Jurkat, Clone E6-1 (cell line): ENCODE measurements at regions not wholly inside any gene's neighbourhood (a gene's known extent, or its start where the extent isn't known, plus 50 kb on each side); places are given as distances from the start of the nearest gene placed in this dataset.

Experiments
- DNase-seq: peaks from one replicate; pipeline ENCODE4 v3.0.0-alpha.2; 2011; ENCODE audit warnings: low read depth, low spot score
- H3K4me3 ChIP-seq: 2 replicates; pipeline ENCODE4 v1.5.1; 2011; ENCODE audit warnings: mild to moderate bottlenecking, low read length, control low read depth, moderate library complexity

DNA sequence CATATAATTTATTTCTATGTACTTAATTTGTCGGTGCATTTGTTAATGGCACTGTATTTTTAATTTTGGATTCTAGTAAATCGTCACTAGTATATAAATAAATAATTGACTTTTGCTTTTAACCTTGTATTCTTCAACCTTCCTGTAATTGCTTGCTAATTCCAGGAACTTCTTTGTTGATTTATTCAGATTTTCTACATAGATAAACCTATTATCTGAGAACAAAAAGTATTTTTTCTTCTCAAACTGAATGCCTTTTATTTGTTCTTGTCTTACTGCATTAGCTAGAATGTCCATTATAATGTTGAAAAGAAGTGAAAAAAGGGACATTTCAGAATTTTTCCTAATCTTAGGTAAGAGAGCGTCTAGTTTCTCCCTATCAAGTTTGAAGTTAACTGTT is 839.1 kb downstream of the SH3BGRL start:
- H3K4me3 ChIP-seq: no peak overlapping the region
- DNase-seq: no peak

DNA sequence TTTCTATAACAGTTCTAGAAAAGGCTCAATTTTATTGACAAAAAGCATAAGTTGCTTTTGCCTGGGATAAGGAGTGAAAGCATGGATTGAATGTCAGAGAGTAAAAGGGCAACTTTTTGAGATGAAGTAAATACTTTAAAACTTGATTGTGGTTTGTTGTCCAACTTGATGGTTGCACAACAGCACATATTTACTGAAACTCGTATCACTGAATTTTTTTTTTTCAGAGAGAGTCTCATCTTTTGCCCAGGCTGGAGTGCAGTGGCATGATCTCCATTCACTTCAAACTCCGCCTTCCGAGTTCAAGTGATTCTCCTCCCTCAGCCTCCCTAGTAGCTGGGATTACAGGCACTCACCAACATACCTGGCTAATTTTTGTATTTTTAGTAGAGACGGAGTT is 856.8 kb downstream of the SH3BGRL start:
- H3K4me3 ChIP-seq: no peak overlapping the region
- DNase-seq: no peak

DNA sequence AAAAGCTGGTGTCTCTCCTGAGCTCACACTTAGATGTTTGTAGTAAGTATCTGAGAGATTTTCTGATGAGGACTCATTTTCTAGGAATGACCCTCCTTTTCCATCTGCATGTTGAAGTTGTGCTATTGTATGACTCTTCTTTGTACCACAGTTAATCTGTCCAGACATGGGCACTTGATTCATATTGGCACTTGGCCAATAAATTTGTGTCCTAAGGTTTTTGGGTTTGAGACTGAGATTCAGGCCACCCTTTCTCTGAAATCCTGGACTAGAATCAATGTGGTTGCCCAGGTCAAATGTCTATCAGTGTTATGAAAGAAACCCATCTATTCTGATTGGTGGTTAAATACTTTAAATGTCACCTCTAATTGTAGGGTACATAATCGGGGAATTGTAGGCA is 869.0 kb downstream of the SH3BGRL start:
- no peak for DNase-seq
- no peak overlapping the region for H3K4me3 ChIP-seq

DNA sequence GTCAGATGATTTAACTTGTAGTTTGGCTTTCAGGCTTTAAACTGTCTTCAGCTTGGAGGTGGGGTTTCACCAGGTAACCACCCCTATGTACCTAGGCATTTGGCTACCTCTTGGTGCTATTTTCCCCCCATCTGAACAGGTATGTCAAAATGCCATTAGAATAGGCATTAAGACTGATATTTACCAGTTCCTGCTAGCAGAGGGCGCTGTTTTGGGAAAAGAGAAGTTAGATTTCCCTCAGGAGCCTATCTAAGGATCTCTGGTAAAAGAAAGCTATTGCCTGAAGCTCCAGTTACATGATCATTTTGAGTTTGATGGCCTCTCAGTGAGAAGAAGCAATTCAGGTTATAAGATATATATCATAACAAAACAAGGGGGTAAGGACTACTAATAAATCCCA is 879.1 kb downstream of the SH3BGRL start:
- no peak overlapping the region for H3K4me3 ChIP-seq
- no peak for DNase-seq

DNA sequence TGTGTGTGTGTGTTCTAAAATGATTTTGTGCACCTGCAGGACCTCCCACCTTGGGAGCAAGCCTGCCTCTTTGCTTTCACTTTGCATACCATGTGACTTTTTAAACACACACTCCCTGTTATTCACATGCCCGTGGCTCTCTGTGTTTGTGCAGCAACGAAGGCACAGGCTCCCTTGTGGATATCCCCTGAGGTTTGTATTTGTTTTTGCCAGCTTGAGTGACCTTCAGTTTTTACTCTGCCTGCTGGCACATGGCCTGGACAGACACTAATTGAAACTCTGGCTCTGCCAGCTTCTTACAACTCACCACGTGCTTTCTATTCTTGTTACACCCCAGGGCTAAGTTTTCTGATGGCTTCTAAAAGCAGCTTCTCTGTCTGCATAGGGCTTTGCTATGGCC is 885.8 kb downstream of the SH3BGRL start:
- H3K4me3 ChIP-seq: no peak overlapping the region
- DNase-seq: no peak

DNA sequence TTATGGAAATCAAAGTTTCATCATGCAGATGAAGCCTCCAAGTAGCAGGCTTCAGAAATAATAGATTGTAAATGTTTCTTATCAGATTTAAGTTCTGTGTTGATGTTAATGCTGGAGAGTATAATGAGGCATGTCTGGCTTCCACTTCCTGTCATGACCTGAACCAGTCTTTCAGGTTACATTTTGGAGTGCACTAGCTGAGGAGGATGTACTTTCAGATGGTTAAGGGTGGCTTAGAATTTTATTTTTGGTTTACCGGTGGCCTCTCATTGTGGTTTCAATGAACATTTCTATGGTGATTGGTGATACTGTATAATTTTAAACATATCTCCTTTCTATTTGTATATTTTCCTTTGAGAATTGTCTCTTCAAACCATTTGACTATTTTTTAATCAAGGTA is 890.4 kb downstream of the SH3BGRL start:
- DNase-seq: peak; percentile 34
- H3K4me3 ChIP-seq: no peak overlapping the region

DNA sequence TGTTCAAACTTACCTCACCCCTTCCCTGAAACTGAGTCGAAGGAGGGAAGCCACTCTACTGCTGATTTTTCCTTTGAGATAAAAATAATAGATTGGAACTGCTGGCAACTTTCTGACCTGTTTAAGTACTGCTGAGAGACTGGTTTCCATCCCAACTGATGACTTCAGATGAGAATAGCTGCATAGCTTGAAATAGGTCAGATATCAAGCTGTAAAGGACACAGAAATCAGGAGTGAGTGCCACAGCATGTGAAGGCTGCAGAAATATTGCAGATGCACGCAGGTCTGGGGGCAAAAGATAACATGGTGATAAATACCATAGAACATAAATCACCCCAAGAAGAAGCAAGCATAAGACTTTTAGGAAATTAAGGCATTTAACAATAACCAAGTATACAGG is 923.2 kb downstream of the SH3BGRL start:
- no peak for DNase-seq
- no peak overlapping the region for H3K4me3 ChIP-seq

DNA sequence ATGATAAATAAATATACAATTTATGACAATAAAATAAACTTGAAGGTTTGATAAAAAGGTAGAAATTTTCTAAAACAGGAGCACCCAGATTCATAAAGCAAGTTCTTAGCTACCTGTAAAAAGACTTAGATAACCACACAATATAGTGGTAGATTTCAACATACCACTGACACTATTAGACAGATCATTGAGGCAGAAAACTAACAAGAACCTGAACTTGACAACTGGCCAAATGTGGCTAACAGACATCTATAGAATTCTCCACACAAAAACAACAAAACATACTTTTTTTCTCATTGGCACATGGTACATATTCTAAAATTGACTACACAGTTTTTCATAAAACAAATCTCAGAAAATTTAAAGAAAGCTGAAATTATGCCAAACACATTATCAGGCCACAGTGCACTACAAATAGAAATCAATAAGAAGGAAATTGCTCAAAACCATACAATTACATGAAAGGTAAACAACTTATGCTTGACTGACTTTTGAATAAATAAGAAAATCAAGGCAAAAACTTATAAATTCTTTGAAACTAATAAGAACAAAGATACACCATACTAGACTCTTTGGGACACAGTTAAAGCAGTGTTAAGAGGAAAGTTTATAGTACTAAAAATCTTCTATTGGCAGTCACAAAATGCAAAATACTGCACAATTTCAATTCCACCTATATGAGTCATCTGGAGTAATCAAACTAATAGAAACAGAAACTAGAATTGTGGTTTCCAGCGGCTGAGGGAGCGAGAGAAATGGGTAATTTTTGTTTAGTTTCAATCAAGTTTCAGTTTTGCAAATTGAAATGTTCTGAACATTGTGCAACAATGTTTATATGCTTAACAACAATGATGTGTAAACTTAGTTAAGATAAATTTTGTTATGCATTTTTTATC is 925.6 kb downstream of the SH3BGRL start:
- no peak overlapping the region for H3K4me3 ChIP-seq

DNA sequence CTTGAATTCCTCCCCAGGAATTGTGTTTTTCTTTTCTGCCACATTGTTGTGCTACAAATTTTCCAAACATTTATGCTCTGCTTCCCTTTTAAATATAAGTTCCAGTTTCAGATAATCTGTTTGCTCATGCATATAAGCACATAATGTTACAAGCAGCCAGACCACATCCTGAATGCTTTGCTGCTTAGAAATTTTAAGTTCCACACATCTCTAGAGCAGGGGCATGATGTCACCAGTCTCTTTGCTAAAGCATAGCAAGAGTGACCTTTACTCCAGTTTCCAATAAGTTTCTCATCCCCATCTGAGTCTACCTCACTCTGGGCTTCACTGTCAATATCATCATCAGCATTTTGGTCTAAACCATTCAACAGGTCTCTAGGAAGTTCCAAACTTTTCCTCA is 932.5 kb downstream of the SH3BGRL start:
- no peak for DNase-seq
- no peak overlapping the region for H3K4me3 ChIP-seq

More for the DNA sequence above, 925.6 kb downstream of the SH3BGRL start:
- DNase-seq: no peak

DNA sequence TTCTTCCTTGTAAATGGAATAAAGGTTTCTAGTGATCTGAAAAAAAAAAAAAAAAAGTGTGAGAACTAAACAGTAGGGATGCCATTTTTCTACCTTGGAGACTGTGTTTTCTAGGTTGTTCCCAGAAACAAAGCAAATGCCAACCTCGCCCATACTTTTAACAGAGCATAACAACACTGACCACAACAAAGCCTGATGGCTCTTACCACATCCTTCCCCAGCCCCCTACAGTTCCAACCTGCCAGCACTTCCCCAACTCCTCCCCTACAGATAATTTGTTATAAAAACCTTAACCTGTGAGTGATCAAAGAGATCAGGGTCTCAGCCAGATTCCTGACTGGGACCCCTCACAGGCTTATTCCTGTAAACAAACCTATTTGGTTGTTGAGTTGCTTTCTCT is 940.0 kb downstream of the SH3BGRL start:
- H3K4me3 ChIP-seq: no peak overlapping the region
- DNase-seq: peak; percentile 93

DNA sequence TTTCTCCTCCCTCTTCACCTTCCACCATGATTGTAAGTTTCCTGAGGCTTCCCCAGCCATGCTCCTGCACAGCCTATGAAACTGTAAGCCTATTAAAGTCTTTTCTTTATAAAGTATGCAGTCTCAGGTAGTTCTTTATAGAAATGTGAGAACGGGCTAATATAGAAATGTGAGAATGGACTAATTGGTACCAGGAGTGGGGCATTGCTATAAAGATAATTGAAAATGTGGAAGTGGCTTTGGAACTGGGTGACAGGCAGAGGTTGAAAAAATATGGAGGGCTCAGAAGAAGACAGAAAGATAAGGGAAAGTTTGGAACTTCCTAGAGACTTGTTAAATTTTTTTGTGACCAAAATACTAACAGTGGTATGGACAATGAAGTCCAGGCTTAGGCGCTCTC is 959.3 kb downstream of the SH3BGRL start:
- no peak overlapping the region for H3K4me3 ChIP-seq
- no peak for DNase-seq

DNA sequence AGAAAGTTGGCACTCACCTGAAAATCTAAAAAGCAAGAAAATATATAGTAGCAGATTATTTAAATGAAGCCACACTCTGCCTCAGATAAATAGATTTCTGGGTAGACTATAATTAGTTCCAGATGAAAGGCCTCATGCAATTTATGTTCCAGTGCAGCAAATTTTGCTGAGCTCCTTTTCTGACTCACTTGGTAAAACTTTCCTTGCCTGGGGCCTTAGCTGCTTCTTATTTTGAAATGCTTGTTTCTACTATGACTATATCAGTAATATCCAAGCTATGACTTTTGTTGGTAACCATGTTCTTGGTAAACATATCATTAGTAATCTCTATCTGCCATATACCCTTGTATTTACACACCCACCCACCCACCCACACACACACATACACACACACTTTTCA is 961.8 kb downstream of the SH3BGRL start:
- DNase-seq: no peak
- no peak overlapping the region for H3K4me3 ChIP-seq

DNA sequence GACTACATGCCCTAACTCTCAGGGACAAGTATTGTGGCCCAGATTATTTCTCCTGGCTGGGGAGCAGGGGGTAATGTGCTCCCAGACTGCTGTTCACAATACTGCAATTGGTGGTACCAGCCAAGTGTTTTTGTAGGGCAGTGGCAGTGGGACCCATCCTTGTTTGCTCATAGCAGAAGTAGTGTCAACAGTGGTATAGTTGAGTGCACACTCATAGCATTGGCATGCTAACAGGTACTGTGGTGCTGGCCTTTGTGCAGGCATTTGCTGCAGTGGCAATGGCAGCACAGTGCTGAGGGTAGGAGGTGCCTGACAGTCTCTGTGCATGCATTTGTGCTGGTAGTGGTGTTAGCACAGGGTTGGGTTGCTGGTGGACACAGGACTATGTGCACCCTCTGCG is 995.0 kb downstream of the SH3BGRL start:
- DNase-seq: no peak
- H3K4me3 ChIP-seq: no peak overlapping the region

DNA sequence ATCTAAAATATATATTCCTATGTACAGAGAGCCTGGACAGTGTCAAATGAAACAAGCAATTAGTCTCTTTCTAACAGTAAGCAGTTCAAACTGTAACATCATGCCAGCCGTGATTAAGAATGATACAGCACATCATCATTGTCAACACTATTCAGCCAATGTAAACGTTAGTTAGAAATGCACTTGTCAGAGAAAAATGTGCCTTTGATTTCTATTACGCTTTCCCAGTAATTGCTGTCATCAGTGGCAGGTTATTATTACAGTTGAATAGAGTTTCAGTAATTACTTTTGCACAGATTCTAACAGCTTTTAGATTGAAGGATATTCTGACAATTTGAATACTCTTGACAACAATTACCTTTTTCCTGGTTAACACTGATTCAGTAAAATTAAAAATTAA is 1007.1 kb downstream of the SH3BGRL start:
- no peak overlapping the region for H3K4me3 ChIP-seq
- DNase-seq: no peak

DNA sequence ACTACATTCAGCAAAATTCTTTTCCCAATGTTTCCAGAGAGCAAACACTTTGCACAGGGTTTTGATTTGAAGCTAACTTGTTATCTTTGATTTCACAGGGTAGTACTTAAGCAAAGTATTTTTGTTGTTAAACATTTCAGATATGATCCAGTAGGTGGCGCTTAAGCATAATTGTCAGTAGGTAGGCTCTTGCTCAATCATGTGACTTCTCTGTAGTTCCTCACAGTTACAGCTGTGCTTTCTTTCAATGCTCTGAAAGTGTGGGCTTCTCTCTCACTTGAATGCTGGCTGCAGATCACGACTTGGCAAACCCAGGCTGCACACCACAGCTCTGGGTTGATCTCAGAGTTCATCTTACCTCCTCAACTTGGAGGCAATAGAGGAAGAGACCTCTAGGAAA is 1016.5 kb downstream of the SH3BGRL start:
- DNase-seq: peak; percentile 79
- no peak overlapping the region for H3K4me3 ChIP-seq

DNA sequence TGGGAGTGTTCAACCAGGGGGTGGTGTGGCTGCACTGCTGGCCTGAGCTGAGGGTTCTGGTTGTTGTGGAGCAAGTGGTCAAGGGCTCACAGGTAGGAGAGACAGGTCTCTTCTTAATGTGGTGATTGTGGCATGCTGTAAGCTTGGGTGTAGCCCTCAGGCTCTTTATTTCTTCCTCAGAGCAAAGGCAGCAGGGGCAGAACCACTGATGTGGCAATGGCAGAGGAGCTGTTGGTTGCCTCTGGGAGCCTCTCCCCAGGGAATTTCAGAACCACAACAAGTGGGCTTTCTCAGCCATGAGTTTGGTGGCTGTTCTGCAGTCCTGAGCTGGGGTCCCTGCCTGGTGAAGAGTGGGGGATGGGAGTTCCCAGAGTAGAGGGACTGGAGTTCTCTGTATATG is 1017.2 kb downstream of the SH3BGRL start:
- no peak for DNase-seq
- H3K4me3 ChIP-seq: no peak overlapping the region

DNA sequence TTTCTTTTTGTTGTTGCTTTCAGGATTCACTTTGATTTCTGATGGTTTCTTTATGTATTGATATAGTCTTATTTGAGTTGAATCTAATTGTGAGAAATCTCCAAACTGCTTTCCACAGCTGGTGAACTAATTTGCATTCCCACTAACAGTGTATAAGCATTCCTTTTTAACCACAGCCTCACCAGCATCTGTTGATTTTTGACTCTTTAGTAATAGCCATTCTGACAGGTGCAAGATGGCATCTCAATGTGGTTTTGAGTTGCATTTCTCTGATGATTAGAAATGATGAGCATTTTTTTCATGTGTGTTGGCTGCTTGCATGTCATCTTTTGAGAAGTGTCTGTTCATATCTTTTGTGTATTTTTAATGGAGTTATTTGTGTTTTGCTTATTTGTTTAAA is 1023.1 kb downstream of the SH3BGRL start:
- no peak overlapping the region for H3K4me3 ChIP-seq
- DNase-seq: peak; percentile 19

DNA sequence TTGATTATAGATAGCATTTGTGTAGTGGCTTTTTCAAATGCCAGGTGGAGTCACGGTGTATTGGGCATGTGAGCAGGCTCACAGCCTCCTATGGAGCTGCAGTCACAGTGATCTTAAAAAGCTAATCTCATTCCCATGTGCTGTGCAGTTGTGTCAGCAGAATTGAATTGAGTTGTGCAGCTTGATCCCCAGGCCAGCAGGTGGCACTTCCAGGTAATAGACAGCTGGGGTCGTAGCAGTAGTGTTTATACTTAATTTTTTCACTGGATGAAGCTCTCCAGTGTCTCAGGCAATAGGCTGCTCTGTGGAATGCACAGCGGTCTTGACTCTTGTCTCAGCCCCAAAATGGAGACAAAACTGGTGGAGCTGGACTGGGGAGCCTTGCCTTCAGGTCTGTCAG is 1028.1 kb downstream of the SH3BGRL start:
- DNase-seq: peak; percentile 15

DNA sequence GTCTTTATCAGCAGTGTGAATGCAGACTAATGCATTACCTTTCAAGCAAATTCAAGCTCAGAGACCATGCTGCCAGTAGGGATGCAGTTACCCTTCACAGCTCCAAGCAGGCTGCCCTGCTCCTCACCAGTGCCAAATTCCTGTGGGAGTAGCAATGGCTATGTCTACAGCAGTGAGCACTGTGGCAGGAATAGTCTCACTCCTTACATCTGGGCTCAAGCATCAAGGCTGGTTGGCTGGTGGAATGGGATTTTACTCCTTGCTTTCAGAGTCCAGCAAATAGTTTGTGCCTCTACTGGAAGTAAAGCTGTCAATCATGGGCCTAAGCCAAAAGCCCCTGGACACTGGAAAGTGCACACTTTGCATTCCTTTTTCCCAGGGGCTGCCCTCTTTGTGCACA is 1030.8 kb downstream of the SH3BGRL start:
- DNase-seq: no peak
- H3K4me3 ChIP-seq: no peak overlapping the region

More for the DNA sequence above, 1028.1 kb downstream of the SH3BGRL start:
- no peak overlapping the region for H3K4me3 ChIP-seq

DNA sequence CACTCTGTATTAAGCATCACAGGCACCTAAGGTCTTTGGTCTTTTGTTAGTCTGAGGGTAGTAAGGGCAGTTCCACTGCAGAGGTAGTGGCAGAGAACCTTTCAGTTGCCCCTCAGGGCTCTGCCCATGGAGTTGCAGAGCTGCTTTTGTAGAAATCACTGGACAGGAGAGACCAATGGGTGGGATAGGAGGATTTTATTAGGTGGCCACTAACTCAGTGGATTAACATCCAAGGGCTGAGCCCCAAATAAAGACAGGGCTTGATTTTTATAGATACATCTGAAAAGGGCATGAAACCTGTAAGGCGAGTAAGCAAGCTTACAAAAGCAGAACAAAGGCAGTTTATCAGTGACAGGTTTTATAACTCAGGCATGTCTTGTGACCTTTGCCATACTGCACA is 1035.4 kb downstream of the SH3BGRL start:
- no peak overlapping the region for H3K4me3 ChIP-seq
- DNase-seq: no peak
